Stimulated activated CD8-positive, alpha-beta memory T cell treated with anti-CD3 and anti-CD28 coated beads, Interleukin-4, amount 100 ng/mL, for 1 hour (primary cell): ENCODE measurements at regions not wholly inside any gene's neighbourhood (a gene's known extent, or its start where the extent isn't known, plus 50 kb on each side); places are given as distances from the start of the nearest gene placed in this dataset.

Experiments used
- DNase-seq, 2 donors: peaks; one replicate each; pipeline ENCODE4 v3.0.0-alpha.2; 2020; ENCODE audit warnings: low read depth in 2 of 2, low spot score in 1 of 2

GRCh38 chr4:12231098-12231497 is 802.4 kb upstream of the HS3ST1 start:
- DNase-seq, result no peak

- no peak for DNase-seq
Measured at GRCh38 chr4:12221031-12221430, 792.3 kb upstream of the HS3ST1 start.

DNA sequence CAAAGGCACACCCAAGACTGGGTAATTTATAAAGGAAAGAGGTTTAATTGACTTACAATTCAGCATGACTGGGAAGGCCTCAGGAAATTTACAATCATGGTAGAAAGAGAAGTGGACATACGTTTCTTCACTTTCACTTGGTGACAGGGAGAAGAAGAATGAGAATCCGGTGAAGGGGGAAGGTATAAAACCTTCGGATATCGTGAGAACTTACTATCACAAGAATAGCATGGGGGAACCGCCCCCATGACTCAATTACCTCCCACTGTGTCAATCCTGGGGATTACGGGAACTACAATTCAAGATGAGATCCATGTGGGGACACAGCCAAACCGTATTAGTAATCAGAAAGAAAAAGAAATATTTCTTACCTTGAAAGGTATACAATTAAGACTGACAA is 782.9 kb upstream of the HS3ST1 start:
- DNase-seq, result no peak

- no peak for DNase-seq
Measured at GRCh38 chr4:12207396-12207795, 778.7 kb upstream of the HS3ST1 start.

GRCh38 chr4:12206091-12206490 is 777.4 kb upstream of the HS3ST1 start:
- no peak for DNase-seq

- no peak for DNase-seq
Measured at GRCh38 chr4:12203945-12204344, 775.3 kb upstream of the HS3ST1 start.

- no peak for DNase-seq
Measured at GRCh38 chr4:12200226-12200625, 771.5 kb upstream of the HS3ST1 start.

DNA sequence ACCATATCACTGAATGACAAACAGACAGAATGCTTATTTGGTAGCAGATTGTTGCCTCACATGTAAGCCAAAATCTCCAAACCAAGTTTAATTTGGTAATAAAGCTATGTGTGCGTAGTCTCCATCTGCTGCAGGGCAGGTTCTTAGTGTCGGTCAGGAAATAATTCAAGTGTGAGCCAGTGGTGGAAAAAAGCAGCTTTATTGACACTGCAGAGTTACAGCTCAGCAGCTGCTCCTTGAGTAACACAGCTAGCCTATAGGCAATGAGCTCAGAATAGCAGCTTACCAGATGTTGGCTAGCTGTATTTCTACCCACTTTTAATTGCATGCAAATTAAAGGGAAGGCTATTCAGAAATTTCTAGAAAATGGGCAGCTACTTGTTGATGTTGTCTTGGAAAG is 757.8 kb upstream of the HS3ST1 start:
- DNase-seq, result no peak

DNA sequence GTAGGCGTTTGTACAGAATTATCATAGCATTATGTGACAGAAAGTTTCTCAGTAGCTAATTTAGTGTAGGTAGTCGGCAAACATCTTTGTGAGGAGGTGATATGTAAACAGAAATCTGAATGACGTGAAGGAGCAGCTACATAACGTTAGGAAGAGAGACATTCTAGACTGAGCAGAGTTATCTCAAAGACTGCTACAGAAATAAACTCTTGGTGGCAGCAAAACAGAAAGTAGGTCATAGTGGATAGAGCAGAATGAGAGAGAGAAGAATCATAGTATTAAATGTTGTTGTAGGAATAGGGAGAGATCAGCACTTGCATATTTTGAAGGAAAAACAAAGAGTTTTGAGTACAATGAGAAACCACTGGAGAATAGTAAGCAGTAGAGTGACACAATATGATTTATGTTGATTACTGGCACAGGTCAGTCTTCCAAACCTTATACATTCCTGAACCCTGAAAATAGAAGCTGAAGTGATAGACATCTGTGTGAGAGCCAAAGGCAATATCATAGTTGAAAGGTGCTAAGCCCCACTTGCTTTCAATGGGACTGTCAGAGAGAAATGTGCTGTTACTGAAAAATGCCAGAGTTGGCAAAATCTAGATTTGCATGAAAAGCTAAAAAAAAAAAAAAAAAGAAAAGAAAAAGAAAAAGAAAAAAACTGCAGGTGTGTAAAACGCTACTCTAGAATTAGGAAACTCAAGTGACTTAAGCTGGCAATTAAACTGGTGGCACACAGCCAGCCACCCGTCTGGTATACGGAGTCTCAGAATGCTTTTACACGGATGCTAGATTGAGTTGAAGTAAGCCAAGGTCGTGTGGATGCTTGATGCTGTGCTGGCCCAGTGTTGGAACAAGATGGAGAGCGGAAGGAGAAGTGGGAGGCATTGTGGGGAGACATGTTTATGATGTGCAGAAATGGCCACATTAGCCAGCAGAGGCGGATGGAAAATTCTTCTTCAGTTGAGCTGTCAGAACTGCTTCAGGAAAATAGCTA is 750.2 kb upstream of the HS3ST1 start:
- DNase-seq, result no peak

DNA sequence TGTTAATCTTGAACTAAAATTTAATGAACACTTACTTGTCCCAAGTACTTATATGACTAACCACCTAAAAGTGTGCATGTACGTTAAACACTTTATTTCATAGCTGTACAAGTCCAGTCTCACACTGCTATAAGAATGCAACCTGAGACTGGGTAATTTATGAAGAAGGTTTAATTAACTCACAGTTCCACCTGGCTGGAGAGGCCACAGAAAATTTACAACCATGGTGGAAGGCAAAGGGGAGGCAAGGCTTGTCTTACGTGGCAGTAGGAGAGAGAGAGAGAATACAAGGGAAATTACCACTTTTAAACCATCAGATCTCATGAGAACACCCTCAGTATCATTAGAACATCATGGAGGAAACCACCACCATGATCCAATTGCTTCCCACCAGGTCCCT is 748.7 kb upstream of the HS3ST1 start:
- DNase-seq, result no peak

- no peak for DNase-seq
Measured at GRCh38 chr4:12173496-12173895, 744.8 kb upstream of the HS3ST1 start.

DNA sequence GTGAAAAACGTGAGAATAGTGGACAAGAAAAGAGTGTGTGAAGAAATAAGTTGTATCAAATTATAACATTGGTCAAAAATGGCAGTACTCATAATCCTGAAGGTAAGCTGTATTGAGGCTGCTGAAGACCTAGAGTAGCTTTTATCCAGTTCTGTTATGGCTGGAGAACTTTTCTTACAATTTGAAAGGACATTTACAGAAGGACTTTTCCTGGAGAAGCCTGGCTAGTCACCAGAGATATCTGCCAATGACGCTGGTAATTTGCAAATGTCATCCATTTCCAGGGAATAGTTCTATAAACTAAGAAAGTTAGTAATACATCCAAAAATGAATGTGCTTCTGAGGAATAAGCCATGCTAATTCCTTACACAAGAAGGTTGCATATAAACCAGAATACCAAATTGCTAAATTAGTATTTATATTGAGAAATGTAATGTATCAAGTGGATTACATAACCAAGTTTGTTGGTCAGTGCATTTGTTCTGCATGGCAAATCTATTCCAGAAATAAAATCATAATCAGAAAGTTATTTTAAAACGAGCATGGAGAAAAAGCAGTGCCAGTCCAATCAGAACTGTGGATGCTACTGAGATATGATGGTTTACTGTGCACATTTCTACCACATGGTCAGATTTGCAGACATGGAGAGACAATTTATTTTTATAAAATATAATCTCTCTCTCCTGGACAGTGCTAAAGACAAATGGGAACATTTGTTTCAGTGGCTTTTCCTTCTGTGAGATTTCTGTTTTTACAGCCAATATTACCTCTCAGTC is 743.7 kb upstream of the HS3ST1 start:
- no peak for DNase-seq

- DNase-seq, result no peak
Measured at GRCh38 chr4:12170308-12170707, 741.6 kb upstream of the HS3ST1 start.

DNA sequence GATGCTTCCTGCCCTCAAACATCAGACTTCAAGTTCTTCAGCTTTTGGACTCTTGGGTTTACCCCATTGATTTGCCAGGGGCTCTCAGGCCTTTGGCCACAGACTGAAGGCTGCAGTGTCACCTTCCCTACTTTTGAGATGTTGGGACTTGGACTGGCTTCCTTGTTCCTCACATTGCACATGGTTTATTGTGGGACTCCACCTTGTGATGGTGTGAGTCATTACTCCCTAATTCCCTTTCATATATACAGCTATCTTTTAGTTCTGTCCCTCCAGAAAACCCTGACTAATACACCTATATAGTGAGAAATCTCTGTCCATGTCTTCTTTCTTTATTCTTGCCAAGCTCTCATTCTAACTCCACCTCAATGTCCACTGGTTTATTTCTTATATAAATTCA is 736.9 kb upstream of the HS3ST1 start:
- DNase-seq, result no peak

GRCh38 chr4:12146339-12146738 is 717.6 kb upstream of the HS3ST1 start:
- no peak for DNase-seq

GRCh38 chr4:12145768-12146167 is 717.1 kb upstream of the HS3ST1 start:
- no peak for DNase-seq

DNA sequence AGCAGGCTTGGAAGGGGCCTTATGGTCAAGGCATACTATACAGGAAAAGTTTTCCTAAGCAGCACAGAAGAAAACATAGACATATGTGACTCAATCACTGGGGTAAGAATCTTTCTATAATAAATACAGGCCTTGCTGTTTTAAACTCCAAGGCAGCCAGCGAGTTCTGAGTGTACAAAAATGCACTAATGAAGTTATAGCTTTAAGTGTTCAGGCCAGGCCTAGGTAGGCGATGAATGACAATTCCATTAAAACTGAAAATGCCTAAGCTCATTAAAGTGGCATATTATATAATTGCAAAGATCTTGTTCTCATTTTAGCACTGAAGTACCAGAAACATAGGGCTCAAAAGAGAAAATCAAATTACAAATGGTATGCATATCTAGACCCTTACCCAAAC is 716.4 kb upstream of the HS3ST1 start:
- DNase-seq, result no peak

GRCh38 chr4:12144051-12144450 is 715.4 kb upstream of the HS3ST1 start:
- no peak for DNase-seq

GRCh38 chr4:12140864-12141263 is 712.2 kb upstream of the HS3ST1 start:
- no peak for DNase-seq

DNA sequence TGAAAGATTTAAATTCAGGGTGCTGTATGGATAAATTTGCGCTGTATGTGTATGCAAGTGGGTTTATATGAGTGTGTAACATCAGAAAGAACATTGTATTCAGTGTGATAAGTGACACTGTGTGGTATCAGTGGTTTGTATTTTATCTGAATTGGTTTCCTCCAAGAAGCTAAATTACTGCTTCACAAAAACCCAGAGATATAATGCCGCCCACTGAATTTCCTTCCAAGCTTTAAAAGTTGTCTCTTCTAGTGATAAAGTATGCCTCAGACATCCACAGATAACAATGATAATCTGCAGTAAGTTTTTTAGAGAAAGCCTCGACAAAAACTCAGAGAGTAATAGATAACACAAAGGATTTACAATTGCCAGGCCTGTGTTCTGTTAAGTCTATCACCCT is 710.6 kb upstream of the HS3ST1 start:
- no peak for DNase-seq

DNA sequence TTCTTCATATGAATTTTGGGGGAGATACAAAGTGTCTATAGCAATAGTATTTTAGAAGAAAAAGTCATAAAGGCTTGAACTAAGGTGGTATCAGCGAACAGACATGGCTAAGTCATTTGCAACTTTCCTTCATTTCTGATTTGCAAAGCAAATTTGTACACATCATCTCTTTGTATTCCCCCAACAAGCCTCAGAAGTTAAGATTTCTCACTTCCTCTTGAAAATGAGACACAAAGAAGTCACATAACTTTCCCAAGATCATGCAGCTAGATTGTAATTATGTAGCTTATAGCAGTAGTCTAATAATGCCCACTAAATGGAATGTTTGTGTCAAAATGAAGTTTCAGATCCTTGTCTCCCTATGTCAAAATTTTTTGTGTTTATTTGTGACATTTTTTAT is 709.8 kb upstream of the HS3ST1 start:
- DNase-seq, result no peak

GRCh38 chr4:12137575-12137974 is 708.9 kb upstream of the HS3ST1 start:
- no peak for DNase-seq
